GM19438 (cell line): ENCODE measurements at regions not wholly inside any gene's neighbourhood (a gene's known extent, or its start where the extent isn't known, plus 50 kb on each side); places are given as distances from the start of the nearest gene placed in this dataset.

Experiments used
- ATAC-seq: cut with Tn5 transposase; IDR thresholded peaks from one replicate; pipeline ENCODE4 v1.9.1; 2021; ENCODE audit warnings: low read depth; ENCODE audit not compliant: unreplicated experiment

DNA sequence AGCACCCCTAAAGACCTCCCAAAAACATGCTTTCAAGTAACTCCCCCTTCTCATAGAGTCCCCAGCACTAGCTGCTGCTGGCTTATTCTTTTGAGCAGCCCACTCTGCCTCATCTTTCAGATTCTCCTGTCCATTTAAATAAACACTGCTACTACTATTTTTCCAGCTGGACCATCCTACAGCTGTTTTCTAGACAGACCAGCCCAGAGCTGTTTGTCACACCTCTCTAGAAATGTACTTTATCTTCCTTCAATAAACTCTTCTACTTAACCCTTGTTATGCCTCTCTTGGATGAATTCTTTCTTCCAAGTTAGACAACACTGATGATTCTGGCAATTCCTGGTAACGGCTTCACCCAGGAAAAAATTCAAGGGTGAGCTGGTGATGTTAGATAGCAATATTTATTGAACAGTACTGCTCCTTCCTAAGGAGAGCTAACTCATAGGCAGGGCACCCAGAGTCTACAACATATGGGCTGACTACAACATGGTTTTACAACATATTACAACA lies 995.7 kb downstream of the LRFN5 start:
- no peak for ATAC-seq

- ATAC-seq, result no peak
Measured at GRCh38 chr14:42572032-42572431, 965.4 kb downstream of the LRFN5 start.

DNA sequence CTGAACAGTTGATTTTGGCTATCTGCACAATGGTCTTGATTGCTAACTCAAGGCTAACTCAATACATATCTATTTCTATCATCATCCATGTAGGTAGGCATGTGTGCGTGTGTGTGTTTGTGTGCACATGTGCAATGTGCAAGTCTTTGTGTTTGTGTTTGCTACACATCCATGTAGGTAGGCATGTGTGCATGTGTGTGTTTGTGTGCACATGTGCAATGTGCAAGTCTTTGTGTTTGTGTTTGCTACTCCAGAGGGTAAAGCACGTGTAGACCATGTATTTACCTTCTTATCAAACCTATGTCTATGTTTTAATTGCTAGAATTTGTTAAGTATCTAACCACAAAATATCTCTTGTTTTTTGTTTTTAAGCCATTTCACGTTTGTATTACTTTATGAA lies 962.6 kb downstream of the LRFN5 start:
- ATAC-seq, result no peak

GRCh38 chr14:42565556-42565955 lies 958.9 kb downstream of the LRFN5 start:
- no peak for ATAC-seq

GRCh38 chr14:42563313-42563712 lies 956.6 kb downstream of the LRFN5 start:
- ATAC-seq, result no peak

- no peak for ATAC-seq
Measured at GRCh38 chr14:42556551-42556950, 949.9 kb downstream of the LRFN5 start.

DNA sequence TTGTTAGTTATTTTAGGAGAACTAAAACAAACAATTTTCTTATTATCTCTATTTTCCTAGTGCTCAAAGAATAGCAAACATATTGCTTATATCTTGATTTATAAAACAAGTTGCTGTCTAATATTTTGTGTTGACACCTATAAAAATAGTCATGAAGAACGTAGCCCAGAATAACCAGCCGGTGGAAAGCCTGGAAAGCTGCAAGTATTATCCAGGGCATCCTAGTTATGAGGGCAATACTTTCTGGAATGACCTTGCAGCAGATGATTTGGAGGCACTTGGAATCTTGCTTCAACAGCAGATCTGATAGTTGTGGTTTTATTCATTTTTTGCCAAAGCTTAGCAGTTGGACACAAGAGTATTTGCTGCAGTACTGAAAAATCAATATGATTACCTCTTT lies 948.7 kb downstream of the LRFN5 start:
- no peak for ATAC-seq

DNA sequence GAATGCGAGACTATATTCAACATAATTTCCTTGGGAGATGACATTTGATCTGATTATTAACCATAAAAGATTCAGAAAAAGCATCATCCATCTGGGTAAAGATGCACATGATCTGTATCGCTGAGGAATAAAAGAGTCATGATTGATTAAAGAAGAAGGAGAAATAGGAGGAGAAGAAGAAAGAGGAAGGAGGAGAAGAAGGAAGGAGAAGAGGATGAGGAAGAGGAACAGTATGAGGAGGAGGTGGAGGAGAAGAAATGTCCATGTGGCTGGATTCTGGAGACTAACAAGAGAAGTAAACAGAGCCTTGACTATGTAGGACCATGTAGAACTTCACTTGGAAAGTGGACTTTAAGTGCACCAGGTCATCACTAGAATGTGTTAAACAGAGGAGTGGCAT lies 947.4 kb downstream of the LRFN5 start:
- no peak for ATAC-seq

GRCh38 chr14:42550310-42550709 lies 943.6 kb downstream of the LRFN5 start:
- no peak for ATAC-seq

GRCh38 chr14:42548349-42548748 lies 941.7 kb downstream of the LRFN5 start:
- no peak for ATAC-seq

DNA sequence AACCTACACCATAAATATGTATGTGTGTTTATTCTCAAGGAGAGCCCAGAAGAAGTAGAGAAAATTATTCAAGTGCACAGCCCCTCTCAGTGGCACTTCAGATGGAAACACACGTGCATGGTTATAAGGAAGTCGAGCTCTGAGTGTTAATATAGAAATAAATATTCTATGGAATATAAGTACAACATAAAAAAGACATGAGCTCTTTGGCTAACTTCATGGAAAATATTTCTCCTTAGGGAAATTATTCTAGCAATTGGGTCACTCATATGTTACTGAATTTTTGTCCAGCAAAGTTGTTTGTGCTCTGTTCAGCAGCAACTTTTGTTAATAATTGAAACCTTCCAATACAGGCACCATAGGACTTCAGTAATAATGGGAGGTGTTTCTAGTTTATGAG lies 939.0 kb downstream of the LRFN5 start:
- no peak for ATAC-seq

DNA sequence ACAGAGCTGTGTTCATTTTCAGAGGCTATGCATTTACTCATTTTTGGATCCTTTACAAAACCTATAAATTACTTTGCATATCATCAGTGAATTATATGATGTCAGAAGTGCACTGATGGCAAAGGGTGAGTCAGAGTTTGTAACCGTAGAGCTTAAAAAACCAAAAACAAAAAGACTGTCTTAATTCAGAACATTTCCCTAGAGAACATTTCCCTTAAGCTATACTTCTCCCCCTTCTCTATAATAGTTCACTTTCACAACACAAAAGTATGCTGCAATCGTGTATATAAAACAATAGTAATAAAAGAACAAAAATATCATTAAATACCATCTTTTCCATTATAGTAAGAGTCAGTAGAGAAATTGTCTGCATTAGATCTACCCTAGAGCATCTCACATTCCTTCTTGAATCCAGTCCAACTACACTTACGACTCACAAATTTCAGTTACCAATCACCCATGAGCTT lies 934.9 kb downstream of the LRFN5 start:
- no peak for ATAC-seq

- ATAC-seq, result no peak
Measured at GRCh38 chr14:42535397-42535796, 928.7 kb downstream of the LRFN5 start.

DNA sequence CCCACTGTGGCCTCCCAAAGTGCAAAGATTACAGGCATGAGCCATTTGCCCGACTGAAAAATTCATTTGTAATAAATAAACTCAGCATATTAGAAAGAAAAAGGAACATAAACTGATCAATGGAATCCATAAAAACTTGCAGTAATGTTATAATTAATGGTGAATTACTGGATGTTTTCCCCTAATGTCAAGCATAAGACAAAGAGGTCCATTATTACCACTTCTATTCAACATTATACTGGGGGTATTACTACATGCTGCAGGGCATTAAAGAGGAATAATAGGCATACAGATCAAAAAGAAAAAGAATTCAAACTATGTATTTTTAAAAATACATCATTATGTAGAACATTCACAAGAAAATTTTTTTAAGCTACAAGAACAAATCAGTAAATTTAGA lies 926.8 kb downstream of the LRFN5 start:
- no peak for ATAC-seq

- no peak for ATAC-seq
Measured at GRCh38 chr14:42532194-42532593, 925.5 kb downstream of the LRFN5 start.

DNA sequence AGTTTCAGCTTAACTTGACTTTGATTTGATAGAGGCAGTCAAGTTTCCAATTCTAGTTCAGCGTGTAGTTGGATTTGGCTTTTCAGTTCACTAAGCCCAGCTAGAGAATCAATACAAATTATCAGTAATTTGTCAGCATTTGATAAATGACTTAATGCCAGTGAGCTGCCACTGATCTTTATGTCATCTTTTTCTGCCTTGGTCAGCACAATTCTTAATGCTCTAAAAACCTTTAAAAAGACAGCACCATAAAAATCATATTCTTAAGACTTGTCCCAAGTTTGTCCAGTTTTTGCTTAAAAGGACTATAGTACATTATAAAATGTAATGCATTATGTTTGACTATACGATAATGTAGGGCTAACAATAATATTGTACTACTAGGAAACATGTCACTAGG lies 920.5 kb downstream of the LRFN5 start:
- ATAC-seq, result no peak

- no peak for ATAC-seq
Measured at GRCh38 chr14:42523666-42524065, 917.0 kb downstream of the LRFN5 start.

GRCh38 chr14:42517806-42518500 lies 911.3 kb downstream of the LRFN5 start:
- ATAC-seq, result no peak

DNA sequence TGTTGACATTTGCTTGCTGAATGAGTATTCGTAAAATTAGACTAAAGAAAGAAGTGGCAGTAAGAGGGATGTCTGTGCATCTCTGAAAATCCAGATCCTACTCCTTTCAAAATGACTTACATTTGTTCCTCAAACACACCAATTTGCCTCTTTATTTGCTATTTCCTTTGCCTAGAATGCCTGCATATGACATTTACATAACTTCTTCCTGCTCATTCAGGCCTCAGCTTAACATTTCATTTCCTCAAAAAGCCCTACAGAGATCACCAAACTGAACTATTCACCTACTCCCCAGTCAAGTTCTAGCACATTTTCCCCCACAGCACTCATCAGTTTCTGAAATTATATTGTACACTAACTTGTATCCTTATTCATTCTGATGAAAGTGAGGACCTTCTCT lies 907.2 kb downstream of the LRFN5 start:
- no peak for ATAC-seq

GRCh38 chr14:42510071-42510470 lies 903.4 kb downstream of the LRFN5 start:
- no peak for ATAC-seq

GRCh38 chr14:42508209-42508946 lies 901.7 kb downstream of the LRFN5 start:
- ATAC-seq, result no peak

GRCh38 chr14:42504433-42504832 lies 897.8 kb downstream of the LRFN5 start:
- ATAC-seq, result no peak
